ENCODE measurements at regions not wholly inside any gene's neighbourhood (a gene's known extent, or its start where the extent isn't known, plus 50 kb on each side); places are given as distances from the start of the nearest gene placed in this dataset.

DNA sequence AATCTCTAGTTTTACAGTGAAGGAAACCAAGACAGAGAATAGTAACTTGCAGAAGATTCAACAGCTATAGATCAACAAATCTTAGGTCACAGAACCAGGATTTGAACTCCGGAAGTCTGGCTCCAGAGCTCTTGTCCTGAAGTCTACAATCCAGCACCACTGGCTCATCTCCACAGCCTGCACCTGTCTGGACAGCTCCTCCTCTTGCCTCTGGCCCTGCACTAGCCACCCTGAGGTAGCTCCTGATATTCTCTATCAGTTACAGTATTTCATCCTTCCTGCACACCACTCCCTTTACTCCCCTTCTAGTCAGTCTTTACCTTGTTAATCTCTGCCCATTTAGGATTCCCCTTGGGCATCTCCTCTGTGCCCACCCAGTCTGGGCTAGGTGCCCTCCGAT, 58.1 kb upstream of the LNX1 start:
- TF ChIP-seq ZNF274 (IDR thresholded peaks at IDR 0.05; ENCODE audit: low read depth, low read length) (no peak), SUZ12 (IDR thresholded peaks at IDR 0.05; ENCODE audit: extremely low read depth, insufficient read depth, insufficient read length) (no peak), YY1 (IDR thresholded peaks at IDR 0.05; ENCODE audit: insufficient read depth, insufficient read length) (no peak)
